ENCODE measurements at regions not wholly inside any gene's neighbourhood (a gene's known extent, or its start where the extent isn't known, plus 50 kb on each side); places are given as distances from the start of the nearest gene placed in this dataset.

DNA sequence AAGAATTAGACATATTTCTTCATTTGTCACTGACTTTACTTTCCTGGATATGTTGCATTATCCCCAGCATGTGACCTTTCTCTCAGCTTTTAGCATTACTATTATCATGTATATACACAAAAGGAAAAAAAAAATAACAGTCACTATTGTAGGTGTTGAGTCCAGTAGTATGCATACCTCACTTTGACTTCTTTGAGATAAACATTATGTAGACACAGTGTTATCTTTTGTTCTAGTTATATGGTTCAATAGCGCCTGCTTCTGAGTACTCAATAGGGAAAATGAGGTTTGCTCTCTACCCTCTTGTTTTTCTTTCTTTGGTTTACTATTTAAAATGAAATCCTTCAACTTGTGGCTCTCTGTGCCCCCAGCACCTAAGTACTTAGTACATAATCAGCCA is 409.6 kb upstream of the PKN2 start:
- H3K4me1 Mint-ChIP-seq = no peaks in the 10 kb centered on the region
- no peaks in the 10 kb centered on the region for H3K9me3 Mint-ChIP-seq
- H3K27ac Mint-ChIP-seq = no peak overlapping the region
- DNase-seq (ENCODE audit: low spot score in 2 of 2) = no peak
- H3K4me3 Mint-ChIP-seq = no peak overlapping the region
- ATAC-seq = no peak
- no peaks in the 10 kb centered on the region for H3K36me3 Mint-ChIP-seq

DNA sequence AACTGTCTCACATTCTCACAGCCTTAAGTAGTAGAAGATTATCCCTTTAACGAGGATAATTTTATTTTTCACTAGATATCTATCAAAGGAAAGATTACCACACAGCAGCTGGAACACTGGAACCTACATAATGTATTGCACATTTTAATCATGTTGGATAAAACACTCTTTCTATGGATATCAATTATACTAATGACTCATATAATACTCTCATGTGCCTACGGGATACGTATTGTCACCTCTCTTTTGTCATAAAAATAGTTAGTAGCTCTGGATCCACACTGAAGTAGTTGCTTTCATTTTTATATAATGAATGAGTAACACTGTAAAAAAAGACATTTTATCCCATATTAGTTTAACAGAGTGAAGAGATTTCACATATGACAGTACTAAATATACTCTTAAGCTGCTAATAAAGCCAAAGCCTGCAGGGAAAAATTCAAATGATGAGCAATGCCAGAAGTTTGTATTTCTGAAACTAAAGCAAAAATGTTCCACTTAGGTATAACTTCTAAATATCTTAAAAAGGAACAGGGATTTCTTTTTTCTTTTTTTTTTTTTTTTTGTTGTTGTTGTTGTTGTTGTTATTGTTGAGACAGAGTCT is 408.7 kb upstream of the PKN2 start:
- Mint-ChIP-seq H3K4me3 (no peak overlapping the region), H3K9me3 (no peaks in the 10 kb centered on the region), H3K27ac (no peak overlapping the region), H3K36me3 (no peaks in the 10 kb centered on the region), H3K4me1 (no peaks in the 10 kb centered on the region)
- DNase-seq (ENCODE audit: low spot score in 2 of 2) = no peak
- ATAC-seq = no peak

DNA sequence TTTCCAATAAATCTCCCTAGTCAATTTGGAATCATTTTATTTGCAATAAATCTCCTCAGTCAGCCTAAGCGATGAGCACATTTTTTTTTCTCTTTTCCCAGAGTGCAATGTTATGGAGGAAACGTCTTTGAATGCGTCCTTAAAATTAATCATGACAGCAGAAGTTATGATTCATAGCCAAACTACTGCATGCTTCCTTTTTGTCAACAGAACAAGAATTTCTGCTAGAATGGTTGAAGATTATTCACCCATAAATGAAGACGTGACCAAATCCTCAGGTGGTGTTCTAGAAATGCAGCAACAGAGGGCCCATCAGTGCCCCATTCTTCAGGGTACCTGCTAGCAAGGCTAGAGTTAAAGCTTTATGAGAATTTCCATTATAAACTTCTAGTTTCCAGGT is 407.9 kb upstream of the PKN2 start:
- Mint-ChIP-seq H3K36me3 (no peaks in the 10 kb centered on the region), H3K4me3 (no peak overlapping the region)
- DNase-seq (ENCODE audit: low spot score in 2 of 2) = no peak

DNA sequence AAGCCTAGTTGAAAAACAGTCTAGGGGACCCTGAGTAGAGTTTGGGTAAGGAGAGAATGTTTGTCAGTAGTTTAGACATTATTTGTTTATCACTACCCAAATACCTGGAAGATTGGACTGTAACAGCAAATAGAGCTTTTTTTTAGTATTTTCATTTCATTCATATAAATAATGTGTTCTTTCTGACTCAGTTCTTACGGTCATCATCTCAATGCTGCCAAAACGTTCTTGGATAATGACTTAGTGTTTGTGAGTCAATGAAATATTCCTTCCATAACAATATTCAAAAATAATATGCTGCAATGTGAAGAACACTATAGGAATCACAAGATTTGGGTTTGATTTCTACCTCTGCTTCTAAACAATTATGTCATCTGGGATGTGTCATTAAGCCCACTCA is 400.0 kb upstream of the PKN2 start:
- ATAC-seq (no peak), DNase-seq (ENCODE audit: low spot score in 2 of 2) (no peak)
- no peak overlapping the region for H3K27ac Mint-ChIP-seq
- H3K9me3 Mint-ChIP-seq = peaks cover 6% of the 10 kb centered on the region
- H3K4me3 Mint-ChIP-seq = no peak overlapping the region
- no peaks in the 10 kb centered on the region for H3K4me1 Mint-ChIP-seq
- no peaks in the 10 kb centered on the region for H3K36me3 Mint-ChIP-seq

More for the DNA sequence above, 407.9 kb upstream of the PKN2 start:
- ATAC-seq = no peak
- H3K4me1 Mint-ChIP-seq = no peaks in the 10 kb centered on the region
- peaks cover 2% of the 10 kb centered on the region for H3K9me3 Mint-ChIP-seq
- no peak overlapping the region for H3K27ac Mint-ChIP-seq

DNA sequence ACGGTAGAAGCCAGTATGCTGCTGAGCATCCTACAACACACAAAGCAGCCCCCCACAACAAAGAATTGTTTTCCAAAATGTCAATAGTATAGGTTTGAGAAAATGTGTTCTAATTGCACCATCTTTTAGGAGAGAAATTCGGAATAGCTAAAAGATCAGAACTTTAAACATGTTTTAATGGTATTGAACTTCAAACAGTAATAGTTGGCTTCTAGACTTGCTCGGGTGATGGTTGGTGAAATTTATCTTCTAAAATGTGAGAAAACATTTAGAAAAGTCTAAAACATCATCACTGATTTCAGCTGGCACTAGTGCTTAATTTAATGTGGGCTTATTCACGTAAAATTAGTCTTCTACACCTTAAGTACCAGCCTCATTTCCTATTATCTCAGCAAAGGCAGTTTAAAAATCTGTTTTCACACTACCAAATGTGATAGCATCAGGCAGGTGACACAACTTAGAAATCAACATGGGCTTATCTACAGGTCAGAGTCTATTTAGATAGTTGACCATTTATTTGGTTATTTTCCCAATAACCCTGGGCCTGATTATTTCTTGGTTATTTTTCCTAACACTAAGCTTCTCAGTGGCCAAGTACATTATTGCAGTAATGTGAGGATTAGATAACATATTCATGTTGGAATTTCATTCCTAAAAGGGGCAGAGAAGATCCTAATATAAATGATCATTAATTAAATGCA is 399.3 kb upstream of the PKN2 start:
- H3K36me3 Mint-ChIP-seq = no peaks in the 10 kb centered on the region
- DNase-seq (ENCODE audit: low spot score in 2 of 2) = no peak
- H3K4me1 Mint-ChIP-seq = no peaks in the 10 kb centered on the region
- no peak overlapping the region for H3K27ac Mint-ChIP-seq
- no peak overlapping the region for H3K4me3 Mint-ChIP-seq
- peaks cover 6% of the 10 kb centered on the region for H3K9me3 Mint-ChIP-seq
- ATAC-seq = no peak

DNA sequence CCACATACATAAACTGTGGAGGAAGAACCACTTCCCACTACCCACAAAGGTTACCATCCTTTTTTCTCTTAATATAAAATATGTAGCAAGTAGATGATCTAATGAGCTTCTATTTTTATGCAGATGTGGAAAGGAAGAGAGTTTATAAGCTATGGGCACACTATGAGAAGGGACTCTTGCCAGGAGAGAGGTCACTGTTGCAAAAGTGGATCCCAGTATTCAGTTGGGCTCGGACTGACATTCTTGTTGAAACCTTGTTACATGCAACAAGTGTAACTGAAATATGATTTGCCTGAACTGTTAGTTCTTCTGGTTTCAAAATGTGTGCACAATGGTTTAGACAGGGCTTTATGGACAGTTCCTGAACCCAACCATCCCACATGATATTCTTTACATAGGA is 397.4 kb upstream of the PKN2 start:
- Mint-ChIP-seq H3K4me3 (no peak overlapping the region), H3K9me3 (no peaks in the 10 kb centered on the region), H3K36me3 (no peaks in the 10 kb centered on the region), H3K27ac (no peak overlapping the region), H3K4me1 (no peaks in the 10 kb centered on the region)
- no peak for DNase-seq (ENCODE audit: low spot score in 2 of 2)
- ATAC-seq = no peak

DNA sequence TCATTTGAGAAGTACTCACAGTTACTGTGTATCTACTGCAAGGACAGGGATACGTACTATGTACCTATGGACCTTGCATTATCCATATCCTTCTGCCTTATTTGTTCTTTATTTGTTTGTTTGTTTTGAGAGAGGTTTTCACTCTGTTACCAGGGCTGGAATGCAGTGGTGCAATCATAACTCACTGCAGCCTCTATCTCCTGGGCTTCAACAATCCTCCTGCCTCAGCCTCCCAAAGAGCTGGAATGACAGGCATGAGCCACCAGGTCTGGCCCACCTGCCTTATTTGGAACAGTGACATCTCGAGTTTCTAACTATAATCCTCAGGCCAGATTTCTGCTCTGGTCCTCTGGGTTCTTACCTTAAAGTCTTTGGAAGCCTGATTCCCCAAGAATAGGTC is 395.5 kb upstream of the PKN2 start:
- ATAC-seq (no peak), DNase-seq (ENCODE audit: low spot score in 2 of 2) (no peak)
- no peaks in the 10 kb centered on the region for H3K4me1 Mint-ChIP-seq
- H3K27ac Mint-ChIP-seq = no peak overlapping the region
- no peak overlapping the region for H3K4me3 Mint-ChIP-seq
- H3K36me3 Mint-ChIP-seq = no peaks in the 10 kb centered on the region
- no peaks in the 10 kb centered on the region for H3K9me3 Mint-ChIP-seq

DNA sequence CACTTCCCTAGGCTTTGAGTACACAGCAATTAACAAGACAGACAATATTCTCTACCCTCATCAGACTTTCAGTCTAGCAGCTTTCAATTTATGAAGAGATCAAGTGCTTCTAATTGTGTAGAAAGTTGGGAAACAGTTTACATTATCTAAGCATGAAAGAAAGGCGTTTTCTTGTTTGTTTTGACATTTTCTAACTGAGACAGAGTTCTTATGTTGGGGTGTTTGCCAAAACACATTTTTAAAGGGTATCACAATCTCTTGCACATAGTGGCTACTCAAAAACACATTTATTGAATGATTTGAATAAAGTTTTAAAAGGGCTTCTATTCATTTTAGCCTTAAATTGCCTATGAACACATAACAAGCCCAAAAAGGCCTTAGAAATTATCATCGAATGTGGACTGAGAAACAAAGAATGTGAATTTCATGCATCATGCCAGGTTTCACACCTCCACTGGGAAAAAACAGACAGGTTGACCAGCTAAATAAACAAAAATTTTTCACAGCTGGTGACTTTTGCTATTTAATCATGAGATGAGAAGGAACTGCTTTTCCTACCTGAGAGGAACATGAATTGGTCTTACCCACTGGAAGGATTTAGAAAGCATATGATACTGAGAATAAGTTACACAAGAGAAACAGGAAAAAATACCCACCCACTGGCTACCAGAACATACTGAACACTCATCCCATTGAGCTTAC is 394.5 kb upstream of the PKN2 start:
- no peak overlapping the region for H3K4me3 Mint-ChIP-seq

DNA sequence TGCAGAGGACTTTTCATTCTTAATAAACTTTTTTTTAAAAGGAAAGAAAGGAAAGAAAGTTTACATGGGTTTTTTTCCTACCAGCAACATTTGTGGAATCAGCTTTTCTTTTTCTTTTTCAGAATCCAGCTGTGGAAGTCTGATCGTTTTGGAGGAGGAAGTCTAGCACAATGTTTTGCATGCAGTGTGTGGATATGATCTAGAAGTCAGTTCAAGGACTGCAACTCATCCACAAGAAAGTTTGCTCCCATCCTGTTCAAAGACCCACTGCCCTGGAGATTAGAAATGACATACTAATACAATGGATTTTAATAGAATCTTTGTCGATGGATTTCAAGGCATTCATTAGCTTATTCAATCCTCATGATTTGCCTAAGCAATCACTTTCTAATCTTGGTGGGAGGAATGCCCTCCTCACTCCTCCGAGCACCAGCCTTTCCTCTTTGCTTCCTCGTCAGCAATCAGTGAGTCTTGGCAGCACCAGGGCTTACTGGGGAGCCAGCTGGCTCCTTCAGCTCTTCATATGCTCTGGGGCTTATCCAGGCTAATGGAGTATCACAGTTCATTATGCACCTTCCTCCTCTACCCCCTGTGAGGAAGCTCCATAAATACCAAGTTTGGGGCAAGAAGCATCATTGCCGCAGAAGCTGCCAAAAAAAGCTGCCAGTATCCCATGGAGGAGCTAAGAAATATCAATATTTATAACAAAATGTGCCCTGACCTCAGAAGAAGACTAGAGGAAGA is 392.3 kb upstream of the PKN2 start:
- DNase-seq (ENCODE audit: low spot score in 2 of 2) = no peak
- H3K9me3 Mint-ChIP-seq = no peaks in the 10 kb centered on the region
- H3K27ac Mint-ChIP-seq = no peak overlapping the region
- no peaks in the 10 kb centered on the region for H3K4me1 Mint-ChIP-seq
- ATAC-seq = no peak
- H3K4me3 Mint-ChIP-seq = no peak overlapping the region
- H3K36me3 Mint-ChIP-seq = no peaks in the 10 kb centered on the region

More for the DNA sequence above, 394.5 kb upstream of the PKN2 start:
- Mint-ChIP-seq H3K36me3 (no peaks in the 10 kb centered on the region), H3K9me3 (no peaks in the 10 kb centered on the region), H3K4me1 (no peaks in the 10 kb centered on the region), H3K27ac (no peak overlapping the region)
- no peak for ATAC-seq
- no peak for DNase-seq (ENCODE audit: low spot score in 2 of 2)

DNA sequence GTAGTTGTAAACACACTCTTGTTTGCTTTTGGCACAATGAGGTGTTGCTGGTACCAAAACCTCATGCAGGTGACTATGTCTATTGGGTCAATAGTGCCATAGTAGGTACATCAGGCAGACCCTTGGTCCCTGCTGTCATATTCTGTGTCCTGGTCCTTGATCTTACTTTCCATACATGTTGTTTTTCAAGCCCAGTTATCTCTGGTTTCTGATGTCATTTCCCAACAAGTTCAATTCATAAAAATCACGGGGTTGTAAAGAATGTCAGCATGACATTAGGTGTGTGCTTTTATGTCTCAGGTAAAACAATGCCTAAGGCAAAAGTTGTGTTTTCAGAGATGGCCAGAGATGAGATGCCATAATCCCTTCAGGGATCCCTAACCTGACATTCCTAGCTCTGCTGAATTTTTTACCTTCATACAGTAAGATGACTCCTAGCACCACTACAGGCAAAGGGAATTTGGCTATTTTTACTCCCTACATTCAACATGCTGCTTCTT is 390.3 kb upstream of the PKN2 start:
- Mint-ChIP-seq H3K27ac (no peak overlapping the region), H3K4me3 (no peak overlapping the region), H3K4me1 (no peaks in the 10 kb centered on the region), H3K36me3 (no peaks in the 10 kb centered on the region), H3K9me3 (no peaks in the 10 kb centered on the region)
- DNase-seq (ENCODE audit: low spot score in 2 of 2) = no peak
- ATAC-seq = no peak

DNA sequence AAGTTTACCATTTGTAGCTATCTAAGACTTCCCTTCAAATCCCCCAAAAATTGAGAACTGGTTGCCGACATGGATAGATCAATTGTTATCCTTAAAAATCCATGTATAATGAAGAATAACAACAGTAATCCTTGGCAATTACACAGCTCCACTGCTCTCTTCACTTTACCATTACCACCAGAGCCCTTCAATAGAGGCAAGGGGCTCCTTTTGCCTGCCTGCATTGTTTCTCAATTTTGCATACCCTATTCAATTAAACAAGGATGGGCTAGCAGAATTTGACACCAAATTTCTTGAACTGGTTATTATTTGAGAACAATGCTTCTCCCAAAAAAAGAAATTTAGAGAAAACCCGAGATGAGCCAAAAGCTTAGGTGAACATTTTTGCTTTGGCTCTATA is 387.8 kb upstream of the PKN2 start:
- Mint-ChIP-seq H3K36me3 (no peaks in the 10 kb centered on the region), H3K27ac (no peak overlapping the region), H3K4me3 (no peak overlapping the region), H3K9me3 (no peaks in the 10 kb centered on the region), H3K4me1 (no peaks in the 10 kb centered on the region)
- DNase-seq (ENCODE audit: low spot score in 2 of 2) (no peak), ATAC-seq (no peak)

DNA sequence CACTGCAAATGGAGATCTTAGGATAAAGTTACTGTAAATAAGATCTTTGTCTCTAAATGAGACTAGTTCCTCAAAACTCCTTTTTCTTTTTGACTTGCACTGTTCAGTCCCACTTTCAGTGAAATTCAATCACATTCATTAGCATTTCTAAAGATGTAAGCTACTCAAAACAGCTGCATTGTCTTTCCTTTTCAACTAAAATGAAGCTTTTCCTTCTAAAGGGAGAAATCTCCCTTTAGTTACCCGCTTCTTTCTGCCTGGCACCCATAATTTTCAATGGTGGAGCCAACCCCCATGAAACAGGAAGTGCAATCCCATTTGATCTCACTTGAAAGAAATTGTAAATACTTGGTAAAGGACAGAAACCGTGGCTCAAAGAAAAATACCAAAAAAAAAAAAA is 387.4 kb upstream of the PKN2 start:
- no peak for ATAC-seq
- Mint-ChIP-seq H3K27ac (no peak overlapping the region), H3K36me3 (no peaks in the 10 kb centered on the region)

DNA sequence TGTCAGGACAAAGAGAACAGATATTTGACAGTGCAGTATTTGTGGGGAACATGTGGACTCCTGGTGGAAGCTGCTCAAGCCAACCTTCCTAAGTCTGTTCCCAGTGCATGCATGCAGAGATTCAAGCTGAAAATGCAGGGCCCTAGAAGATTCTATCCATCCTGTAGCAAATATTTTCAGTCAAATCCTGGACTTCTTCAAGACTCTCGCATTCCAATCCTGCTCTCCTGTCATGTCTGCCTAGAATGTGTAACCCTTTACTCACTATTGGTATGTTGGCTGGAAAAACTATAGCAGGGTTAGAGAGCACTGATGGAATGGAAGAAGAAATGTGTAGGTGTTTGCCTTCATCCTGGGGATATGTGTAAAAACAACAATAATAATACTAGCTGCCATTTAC is 385.6 kb upstream of the PKN2 start:
- no peak overlapping the region for H3K27ac Mint-ChIP-seq
- H3K36me3 Mint-ChIP-seq = no peaks in the 10 kb centered on the region
- no peak for ATAC-seq
- no peaks in the 10 kb centered on the region for H3K9me3 Mint-ChIP-seq
- no peak overlapping the region for H3K4me3 Mint-ChIP-seq
- DNase-seq (ENCODE audit: low spot score in 2 of 2) = no peak
- H3K4me1 Mint-ChIP-seq = no peaks in the 10 kb centered on the region

More for the DNA sequence above, 387.4 kb upstream of the PKN2 start:
- no peak overlapping the region for H3K4me3 Mint-ChIP-seq
- no peaks in the 10 kb centered on the region for H3K4me1 Mint-ChIP-seq
- H3K9me3 Mint-ChIP-seq = no peaks in the 10 kb centered on the region
- DNase-seq (ENCODE audit: low spot score in 2 of 2) = no peak

DNA sequence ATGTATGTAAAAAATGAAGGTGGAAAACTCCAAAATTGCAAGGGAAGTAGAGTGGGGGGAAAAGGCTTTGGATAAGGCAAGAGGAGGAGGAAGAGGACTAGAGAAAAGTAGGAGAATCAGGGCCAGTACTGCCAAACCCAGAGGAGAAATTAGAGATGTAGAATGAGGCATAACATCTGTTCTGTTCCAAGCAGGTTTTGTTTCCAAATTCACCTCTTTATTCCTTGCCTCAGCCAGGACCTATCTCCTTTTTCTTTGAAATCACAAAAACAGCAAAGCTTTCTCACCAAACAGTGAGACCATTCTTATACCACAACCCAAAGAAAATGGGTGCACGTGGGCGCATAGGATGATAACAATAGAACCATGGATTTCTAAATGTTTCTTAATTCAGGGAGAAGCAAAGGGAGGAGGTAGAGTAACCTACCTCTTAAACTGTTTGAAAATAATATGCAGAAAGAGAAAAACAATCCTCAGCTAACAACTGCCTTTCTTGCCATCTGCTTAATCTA is 383.3 kb upstream of the PKN2 start:
- peaks cover under 1% of the 10 kb centered on the region for H3K9me3 Mint-ChIP-seq
- no peak overlapping the region for H3K27ac Mint-ChIP-seq
- no peaks in the 10 kb centered on the region for H3K36me3 Mint-ChIP-seq
- no peaks in the 10 kb centered on the region for H3K4me1 Mint-ChIP-seq
- ATAC-seq = no peak
- H3K4me3 Mint-ChIP-seq = no peak overlapping the region
- DNase-seq (ENCODE audit: low spot score in 2 of 2) = no peak

DNA sequence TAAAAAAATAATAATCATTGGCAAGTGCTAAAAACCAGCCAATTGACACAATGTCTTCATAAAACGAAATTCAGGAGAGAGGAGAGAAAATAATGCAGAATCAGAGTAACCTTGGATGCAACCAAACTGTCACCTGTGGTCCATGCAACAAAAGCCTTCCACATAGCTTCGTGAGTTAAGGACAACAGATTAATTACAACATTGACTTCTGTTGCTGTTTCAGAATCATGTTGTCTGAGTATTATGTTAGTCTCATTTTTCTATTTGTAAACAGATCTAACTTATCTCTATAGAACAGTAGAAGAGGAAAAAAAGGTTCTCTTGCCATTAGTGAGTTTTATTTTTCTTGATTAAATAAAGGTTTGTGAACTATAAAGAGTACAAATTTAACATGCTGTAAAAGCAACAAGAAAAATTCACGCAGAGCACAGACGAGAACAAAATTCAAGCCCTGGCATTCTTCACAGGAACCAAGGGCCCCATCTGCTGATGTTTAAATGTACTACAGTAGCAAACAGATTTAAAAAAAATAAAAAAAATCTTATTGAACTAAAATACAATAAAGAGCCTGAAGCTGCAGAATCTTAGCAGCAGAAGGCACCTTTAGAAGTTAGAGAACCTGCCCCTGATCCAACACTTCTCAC is 381.1 kb upstream of the PKN2 start:
- DNase-seq (ENCODE audit: low spot score in 2 of 2) (no peak), ATAC-seq (no peak)
- H3K4me1 Mint-ChIP-seq = no peaks in the 10 kb centered on the region
- H3K4me3 Mint-ChIP-seq = no peak overlapping the region
- H3K36me3 Mint-ChIP-seq = no peaks in the 10 kb centered on the region
- no peak overlapping the region for H3K27ac Mint-ChIP-seq
- peaks cover 7% of the 10 kb centered on the region for H3K9me3 Mint-ChIP-seq

Data from stimulated activated effector memory CD8-positive, alpha-beta T cell treated with anti-CD3 and anti-CD28 coated beads, Interleukin-12 subunit alpha, Interleukin-12 subunit beta, amount 100 ng/mL, for 72 hours (primary cell).